Epithelial cell of proximal tubule (primary cell): ENCODE measurements at regions not wholly inside any gene's neighbourhood (a gene's known extent, or its start where the extent isn't known, plus 50 kb on each side); places are given as distances from the start of the nearest gene placed in this dataset.
"Not testable (repeated sequence)": the region's sequence is repeated elsewhere in the genome, so short reads cannot be mapped to it uniquely, and the experiment has no call there.

Experiments
- DNase-seq: peaks from one replicate; pipeline ENCODE4 v3.0.0-alpha.2; 2011; ENCODE audit warnings: low read depth
- H3K4me3 ChIP-seq: 2 replicates; pipeline ENCODE4 v1.5.1; 2011; ENCODE audit warnings: low read depth, mild to moderate bottlenecking, low read length
- TF ChIP-seq, protein P1 (sequence below): conservative IDR thresholded peaks from 2 replicates; pipeline ENCODE4 v1.5.1; 2012; ENCODE audit warnings: low read depth, mild to moderate bottlenecking, low read length

DNA sequence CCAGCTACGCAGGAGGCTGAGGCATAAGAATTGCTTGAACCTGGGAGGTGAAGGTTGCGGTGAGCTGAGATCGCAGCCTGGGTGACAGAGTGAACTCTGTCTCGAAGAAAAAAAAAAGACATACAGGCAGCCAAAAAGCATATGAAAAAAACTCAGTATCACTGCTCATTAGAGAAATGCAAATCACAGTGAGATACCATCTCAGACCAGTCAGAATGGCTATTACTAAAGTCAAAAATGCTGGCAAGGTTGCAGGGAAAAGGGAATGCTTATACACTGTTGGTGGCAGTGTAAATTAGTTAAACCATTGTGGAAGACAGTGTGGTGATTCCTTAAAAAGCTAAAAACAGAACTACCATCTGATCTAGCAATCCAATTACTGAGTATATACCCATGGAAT, 123.1 kb downstream of the CHIC2 start:
- H3K4me3 ChIP-seq = no peak overlapping the region
- DNase-seq = no peak
- TF ChIP-seq, protein P1, sequence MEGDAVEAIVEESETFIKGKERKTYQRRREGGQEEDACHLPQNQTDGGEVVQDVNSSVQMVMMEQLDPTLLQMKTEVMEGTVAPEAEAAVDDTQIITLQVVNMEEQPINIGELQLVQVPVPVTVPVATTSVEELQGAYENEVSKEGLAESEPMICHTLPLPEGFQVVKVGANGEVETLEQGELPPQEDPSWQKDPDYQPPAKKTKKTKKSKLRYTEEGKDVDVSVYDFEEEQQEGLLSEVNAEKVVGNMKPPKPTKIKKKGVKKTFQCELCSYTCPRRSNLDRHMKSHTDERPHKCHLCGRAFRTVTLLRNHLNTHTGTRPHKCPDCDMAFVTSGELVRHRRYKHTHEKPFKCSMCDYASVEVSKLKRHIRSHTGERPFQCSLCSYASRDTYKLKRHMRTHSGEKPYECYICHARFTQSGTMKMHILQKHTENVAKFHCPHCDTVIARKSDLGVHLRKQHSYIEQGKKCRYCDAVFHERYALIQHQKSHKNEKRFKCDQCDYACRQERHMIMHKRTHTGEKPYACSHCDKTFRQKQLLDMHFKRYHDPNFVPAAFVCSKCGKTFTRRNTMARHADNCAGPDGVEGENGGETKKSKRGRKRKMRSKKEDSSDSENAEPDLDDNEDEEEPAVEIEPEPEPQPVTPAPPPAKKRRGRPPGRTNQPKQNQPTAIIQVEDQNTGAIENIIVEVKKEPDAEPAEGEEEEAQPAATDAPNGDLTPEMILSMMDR = no peak

DNA sequence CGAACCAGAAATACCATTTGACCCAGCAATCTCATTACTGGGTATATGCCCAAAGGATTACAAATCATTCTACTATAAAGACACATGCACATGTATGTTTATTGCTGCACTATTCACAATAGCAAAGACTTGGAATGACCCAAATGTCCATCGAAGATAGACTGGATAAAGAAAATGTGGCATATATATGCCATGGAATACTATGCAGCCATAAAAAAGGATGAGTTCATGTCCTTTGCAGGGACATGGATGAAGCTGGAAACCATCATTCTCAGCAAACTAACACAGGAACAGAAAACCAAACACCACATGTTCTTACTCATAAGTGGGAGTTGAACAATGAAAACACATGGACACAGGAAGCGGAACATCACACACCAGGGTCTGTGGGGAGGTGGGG, 124.5 kb downstream of the CHIC2 start:
- not testable (repeated sequence) for H3K4me3 ChIP-seq, DNase-seq

DNA sequence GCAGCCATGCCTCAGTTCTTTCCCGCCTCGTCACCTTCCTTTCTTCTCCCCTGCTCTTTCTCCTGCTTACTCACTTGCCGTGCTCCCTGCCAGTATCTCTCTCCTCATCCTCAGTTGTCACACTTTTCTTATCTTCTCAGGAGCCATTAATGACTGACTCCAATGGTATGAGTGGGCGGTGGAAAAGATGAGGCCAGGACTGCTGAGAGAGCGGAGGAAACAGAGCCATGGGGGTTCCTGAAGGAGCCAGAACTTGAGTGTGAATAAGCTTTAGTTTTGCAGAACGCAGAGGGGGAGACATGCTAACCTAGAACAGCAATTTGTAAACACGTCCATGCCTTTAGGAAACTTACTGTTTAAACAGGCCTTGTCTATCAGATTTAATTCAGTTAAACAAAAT, 126.5 kb downstream of the CHIC2 start:
- H3K4me3 ChIP-seq = no peak overlapping the region
- TF ChIP-seq, protein P1 = no peak
- DNase-seq = no peak

DNA sequence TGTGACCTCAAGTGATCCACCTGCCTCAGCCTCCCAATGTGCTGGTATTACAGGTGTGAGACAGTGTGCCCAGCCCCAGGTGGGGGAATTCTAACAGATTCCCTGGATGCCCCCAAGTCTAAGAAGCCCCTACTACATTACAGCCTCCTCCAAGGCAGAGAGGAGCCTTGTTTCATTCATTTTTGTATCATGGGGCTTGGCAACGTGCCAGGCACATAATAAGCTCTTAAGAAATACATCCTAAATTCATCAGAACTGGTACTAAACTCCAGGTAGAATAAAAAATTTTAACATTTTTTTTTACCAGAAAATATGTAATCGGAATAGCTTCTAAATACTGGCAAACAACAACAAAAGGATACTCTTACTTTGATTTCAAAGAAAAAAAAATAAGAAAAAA, 127.1 kb downstream of the CHIC2 start:
- TF ChIP-seq, protein P1 = no peak
- no peak overlapping the region for H3K4me3 ChIP-seq
- DNase-seq = no peak

DNA sequence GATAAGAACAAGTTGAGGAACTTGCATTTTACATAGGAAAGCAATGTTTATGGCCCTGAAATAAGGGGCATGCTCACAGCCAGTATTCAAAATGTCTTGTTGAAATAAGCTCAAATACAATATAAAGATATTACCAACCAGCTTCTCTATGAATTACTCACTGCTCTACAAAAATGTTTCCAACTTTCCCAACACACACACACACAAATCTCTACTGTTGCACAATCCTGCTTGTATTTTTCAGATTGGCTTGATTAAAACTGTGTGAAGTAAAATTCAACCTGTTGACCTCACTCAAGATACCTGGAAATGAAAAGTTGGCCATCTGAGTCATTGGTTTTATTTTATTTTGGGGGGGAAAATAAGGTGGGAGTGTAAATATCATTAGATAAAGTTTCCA, 128.6 kb downstream of the CHIC2 start:
- TF ChIP-seq, protein P1 = no peak
- DNase-seq = no peak
- H3K4me3 ChIP-seq = no peak overlapping the region

DNA sequence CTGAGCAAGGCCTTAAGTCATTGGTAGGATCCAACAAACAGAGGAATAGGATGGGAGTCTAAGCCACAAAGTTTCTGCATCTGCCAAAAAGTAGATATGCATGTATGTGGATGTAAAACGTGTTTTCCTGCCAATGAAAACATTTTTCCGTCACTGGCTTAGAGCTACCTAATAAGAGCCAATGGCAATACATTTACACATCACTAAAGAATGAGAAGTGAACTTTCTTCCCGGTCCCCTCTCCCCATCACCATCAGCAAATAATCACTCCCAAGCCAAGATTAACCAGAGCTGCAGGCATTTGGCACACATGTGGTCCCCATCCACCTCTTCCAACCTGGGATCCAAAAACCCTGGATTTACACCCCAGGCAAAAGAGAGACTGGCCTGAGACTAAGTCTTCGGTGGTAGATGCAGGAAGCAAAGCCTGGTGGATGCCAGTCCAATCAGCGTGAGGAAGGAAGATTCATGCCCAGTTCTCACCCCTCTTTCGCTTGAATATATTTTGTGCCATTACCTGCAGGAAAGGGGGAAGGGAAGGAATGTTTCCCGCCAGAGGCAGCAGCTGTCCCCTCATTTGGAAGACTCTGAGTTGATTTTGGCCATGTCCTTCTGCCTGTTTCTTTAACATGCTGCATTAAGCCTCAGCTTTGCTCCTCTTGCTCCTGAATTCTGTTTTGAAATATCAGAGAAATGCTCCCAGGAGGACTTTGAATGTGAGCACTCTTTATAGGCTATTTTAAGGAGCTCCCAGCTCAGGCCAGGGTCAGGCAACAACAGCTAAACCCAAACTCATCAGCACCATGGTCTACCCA, 131.4 kb downstream of the CHIC2 start:
- DNase-seq = no peak
- TF ChIP-seq, protein P1 = no peak
- no peak overlapping the region for H3K4me3 ChIP-seq

DNA sequence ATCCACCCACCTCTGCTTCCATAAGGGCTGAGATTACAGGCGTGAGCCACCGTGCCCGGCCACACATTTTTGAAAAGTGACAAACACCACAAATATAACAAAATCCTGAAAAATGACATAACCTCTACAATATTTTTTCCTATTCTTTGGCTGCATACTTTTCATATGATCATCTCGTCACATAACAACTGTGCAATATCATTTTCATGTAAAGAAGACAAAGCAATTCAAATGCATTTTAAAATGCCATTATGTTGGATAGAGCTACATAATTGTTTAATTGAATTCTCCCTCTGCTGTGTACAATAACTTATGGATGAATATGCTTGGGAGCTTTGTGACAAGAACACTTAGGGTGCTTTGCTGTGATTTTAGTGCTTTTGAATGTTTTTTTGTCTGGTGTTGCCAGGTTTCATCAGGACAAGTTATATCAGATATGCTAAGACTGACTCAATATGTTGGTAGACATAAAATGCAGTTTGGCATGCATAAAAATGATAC, 132.9 kb downstream of the CHIC2 start:
- TF ChIP-seq, protein P1 = no peak
- no peak overlapping the region for H3K4me3 ChIP-seq
- DNase-seq = no peak
